Omental fat pad (tissue), 3 donors: ENCODE measurements at regions not wholly inside any gene's neighbourhood (a gene's known extent, or its start where the extent isn't known, plus 50 kb on each side); places are given as distances from the start of the nearest gene placed in this dataset.

Experiments used
- ATAC-seq: fragments of 150-250 bp; one replicate; pipeline ENCODE4 v1.9.1; 2016; ENCODE audit warnings: mild to moderate bottlenecking, moderate library complexity; ENCODE audit not compliant: low FRiP score
- DNase-seq: peaks from one replicate; pipeline ENCODE4 v3.0.0-alpha.2; 2019; ENCODE audit warnings: low spot score
- TF ChIP-seq, protein P1 (sequence below), 3 donors: fragments of 450-650 bp; IDR thresholded peaks; one replicate each; pipeline ENCODE4 v1.5.1; 2016 to 2017; ENCODE audit warnings: antibody characterized with exemption in 3 of 3, mild to moderate bottlenecking in 3 of 3, moderate library complexity in 2 of 3

DNA sequence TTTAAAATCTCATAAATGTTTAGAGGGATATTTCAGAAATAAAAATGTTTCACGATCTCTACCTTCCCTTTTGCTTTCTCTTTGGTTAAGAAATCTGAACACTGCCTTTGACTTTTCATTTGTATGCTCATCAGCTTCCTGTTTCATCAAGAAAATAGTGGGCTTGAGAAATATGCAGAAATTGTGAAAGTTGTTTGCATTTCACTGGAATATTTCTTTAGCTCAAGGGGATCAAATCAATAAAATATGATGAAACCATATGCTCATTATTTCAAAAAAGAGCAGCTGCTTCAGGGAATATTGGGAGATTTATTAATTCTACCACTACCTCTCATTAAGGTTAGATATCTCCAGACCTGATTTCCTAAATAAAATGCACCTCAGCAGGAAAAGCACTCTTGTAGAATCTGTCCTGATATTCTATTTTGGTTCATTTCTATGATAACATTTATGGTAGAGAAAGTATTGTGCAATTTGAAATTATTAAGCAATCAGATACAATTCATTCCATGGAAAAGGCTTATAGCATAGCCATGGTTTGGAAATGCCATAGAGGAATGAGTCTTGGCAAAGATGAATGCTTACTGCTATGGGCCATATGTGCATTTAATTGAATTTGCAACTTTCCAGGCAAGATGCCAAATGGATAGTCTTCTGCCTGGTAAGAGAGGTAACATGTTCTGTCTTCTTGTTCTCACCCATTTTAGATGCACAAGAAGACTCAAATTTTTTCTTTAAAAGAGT is 212.6 kb upstream of the SLC16A7 start:
- TF ChIP-seq, protein P1, sequence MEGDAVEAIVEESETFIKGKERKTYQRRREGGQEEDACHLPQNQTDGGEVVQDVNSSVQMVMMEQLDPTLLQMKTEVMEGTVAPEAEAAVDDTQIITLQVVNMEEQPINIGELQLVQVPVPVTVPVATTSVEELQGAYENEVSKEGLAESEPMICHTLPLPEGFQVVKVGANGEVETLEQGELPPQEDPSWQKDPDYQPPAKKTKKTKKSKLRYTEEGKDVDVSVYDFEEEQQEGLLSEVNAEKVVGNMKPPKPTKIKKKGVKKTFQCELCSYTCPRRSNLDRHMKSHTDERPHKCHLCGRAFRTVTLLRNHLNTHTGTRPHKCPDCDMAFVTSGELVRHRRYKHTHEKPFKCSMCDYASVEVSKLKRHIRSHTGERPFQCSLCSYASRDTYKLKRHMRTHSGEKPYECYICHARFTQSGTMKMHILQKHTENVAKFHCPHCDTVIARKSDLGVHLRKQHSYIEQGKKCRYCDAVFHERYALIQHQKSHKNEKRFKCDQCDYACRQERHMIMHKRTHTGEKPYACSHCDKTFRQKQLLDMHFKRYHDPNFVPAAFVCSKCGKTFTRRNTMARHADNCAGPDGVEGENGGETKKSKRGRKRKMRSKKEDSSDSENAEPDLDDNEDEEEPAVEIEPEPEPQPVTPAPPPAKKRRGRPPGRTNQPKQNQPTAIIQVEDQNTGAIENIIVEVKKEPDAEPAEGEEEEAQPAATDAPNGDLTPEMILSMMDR (IDR thresholded peaks at IDR 0.05) = no peak
- ATAC-seq = no peak

DNA sequence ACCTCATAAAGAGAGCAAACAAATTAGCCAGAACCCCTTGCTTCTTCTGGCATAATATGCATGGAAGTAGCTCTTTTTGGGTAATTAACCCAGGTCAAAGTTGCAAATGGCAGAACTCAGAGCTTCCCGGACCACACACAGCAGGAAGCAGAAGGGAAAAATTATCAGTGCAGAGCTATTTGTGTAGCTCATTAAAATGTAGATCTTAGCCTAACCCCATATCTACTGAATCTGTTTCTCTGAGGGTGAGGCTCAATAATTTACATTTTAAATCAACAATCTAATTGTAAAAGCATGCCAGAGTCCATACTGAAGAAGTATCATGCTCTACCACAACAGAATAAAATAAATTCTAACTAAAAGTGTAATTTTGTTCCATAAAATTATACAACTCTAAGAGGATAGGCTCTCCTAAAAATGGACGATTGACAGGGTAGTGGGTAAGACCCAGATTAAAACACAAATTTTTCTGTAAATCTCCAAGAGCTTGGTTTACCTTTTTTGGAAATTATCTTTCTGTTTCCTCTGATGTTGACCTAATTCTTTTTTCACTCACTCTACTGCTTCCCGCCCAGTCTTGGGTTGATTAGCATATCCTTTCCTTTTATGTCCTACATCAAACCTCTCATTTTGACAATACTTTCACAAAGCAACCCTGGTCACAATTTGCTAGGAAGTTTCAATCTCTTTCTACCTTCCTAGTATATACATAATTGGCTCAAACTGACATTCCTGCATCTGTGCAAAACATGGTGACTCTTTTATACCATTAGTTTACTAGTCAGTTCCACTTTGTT is 213.3 kb upstream of the SLC16A7 start:
- TF ChIP-seq, protein P1 (IDR thresholded peaks at IDR 0.05) = no peak
- ATAC-seq = no peak
- no peak for DNase-seq

More for the DNA sequence above, 212.6 kb upstream of the SLC16A7 start:
- DNase-seq = no peak

DNA sequence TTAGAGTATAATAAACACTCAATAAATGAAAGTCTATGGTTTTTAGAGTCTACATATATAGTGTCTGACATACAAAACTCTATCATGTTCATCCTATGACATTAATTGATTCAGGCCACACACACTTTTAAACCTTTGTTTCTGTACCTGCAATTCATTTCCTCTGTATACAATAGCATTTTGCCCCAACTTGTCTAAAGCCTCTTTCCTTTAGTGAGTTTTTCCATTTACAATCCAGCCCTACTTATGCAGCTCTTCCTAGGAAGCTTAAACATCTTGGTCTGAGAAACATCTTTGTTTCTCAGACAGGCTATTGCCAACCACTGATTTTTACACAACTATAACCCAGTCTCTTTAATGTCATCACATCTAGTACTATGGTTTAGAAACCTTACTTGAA is 214.7 kb upstream of the SLC16A7 start:
- no peak for DNase-seq
- no peak for ATAC-seq
- TF ChIP-seq, protein P1 (IDR thresholded peaks at IDR 0.05) = no peak

DNA sequence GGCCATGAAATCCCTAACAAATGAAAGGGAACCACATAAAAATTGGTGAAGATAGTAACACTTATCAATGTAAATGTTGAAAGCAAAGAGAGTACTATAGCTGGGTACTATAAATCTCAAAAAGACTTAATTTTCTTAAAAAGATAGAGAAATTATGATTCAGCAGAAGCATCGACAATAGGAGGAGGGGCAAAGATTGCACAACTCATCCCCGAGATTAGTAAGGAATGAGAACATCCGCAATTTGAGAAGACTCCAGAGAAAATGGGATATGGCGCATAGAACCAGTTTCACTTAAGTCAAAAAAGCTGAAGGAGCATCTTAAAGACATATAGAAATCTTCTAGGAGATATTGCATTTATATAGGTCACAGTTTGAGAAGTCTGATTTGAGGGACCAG is 220.2 kb upstream of the SLC16A7 start:
- TF ChIP-seq, protein P1 (IDR thresholded peaks at IDR 0.05) = no peak
- no peak for DNase-seq

DNA sequence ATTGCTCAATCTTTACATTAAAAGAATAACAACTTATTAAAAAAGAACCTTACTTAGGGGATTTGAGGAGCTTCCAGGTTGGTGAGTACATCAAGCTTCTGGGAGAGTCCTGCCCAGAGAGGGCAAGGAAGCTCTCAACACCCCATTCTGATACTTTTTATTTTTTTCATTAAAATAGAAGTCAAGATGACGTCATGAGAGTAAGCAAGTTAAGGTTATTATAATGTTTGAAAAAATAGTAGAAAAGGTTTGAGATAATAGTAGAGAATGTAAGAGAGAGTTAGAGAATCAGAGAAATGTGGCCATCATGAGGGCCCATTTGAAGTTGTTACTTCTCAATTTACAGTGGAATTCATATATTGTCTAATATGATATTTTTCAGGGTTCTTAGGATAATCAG is 221.0 kb upstream of the SLC16A7 start:
- TF ChIP-seq, protein P1 (IDR thresholded peaks at IDR 0.05) = no peak
- no peak for DNase-seq
- no peak for ATAC-seq

More for the DNA sequence above, 220.2 kb upstream of the SLC16A7 start:
- ATAC-seq = no peak

DNA sequence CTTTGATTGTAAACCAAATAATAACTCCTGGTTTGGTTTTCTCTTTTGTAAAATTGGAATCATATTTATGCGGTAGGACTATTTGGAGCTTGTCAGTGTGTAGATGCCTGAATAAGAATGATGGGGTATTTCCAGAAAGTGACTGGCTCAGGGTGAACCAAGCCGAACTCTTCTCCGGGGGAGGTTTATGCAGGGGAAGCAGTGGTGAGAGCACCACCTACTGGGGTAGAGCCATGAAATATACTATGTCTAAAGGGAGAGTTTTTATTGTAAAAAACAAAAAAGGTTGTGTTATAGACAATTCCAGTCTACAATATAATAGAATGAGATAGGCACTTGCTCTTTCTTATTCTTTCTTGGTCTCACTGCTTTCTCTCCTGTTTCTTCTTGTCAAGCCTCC is 222.9 kb upstream of the SLC16A7 start:
- DNase-seq (no peak), ATAC-seq (no peak)
- TF ChIP-seq, protein P1 (IDR thresholded peaks at IDR 0.05) = no peak
